ENCODE measurements at regions not wholly inside any gene's neighbourhood (a gene's known extent, or its start where the extent isn't known, plus 50 kb on each side); places are given as distances from the start of the nearest gene placed in this dataset.

- no peak for TF ChIP-seq CTCF (IDR thresholded peaks at IDR 0.05)
- no peaks in the 10 kb centered on the region for H3K36me3 Mint-ChIP-seq
- WGBS (ENCODE audit: insufficient coverage) = no CpG with 5 or more reads among the region's 3 CpGs
These were observed 371.2 kb upstream of the THBS1 start for GRCh38 chr15:39209548-39210211.

GRCh38 chr15:39211108-39211979 is 369.5 kb upstream of the THBS1 start:
- Mint-ChIP-seq H3K27me3 (ENCODE audit: low read depth in 3 of 3) (peaks cover 0 to 4% (median 0%) of the 10 kb centered on the region in 3 donors), H3K4me3 (no peak overlapping the region), H3K9me3 (peaks cover 3 to 19% (median 10%) of the 10 kb centered on the region in 7 donors), H3K36me3 (no peaks in the 10 kb centered on the region), H3K4me1 (no peaks in the 10 kb centered on the region), H3K27ac (no peak overlapping the region)
- no peaks in the 10 kb centered on the region for H3K4me1 ChIP-seq (ENCODE audit: control insufficient read depth in 1 of 2, insufficient read depth in 2 of 2, low read length in 2 of 2)
- intact Hi-C loops (cut with micrococcal nuclease) = no loop called here
- H3K27ac ChIP-seq (ENCODE audit: low read depth in 1 of 2, low read length in 2 of 2) = no peak overlapping the region
- H3K4me3 ChIP-seq (replicated peaks in 1 of 3; ENCODE audit: low read depth in 2 of 3, low read length in 3 of 3) = no peak overlapping the region
- H3K9ac ChIP-seq (ENCODE audit: insufficient read depth, low read length, poor library complexity, severe bottlenecking) = no peak overlapping the region
- H3K9me3 ChIP-seq (replicated peaks in 1 of 2; ENCODE audit: control insufficient read depth in 1 of 2, insufficient read depth in 1 of 2, low read length in 2 of 2) = peaks cover 0 to 8% of the 10 kb centered on the region in 2 donors
- H3K79me2 ChIP-seq (ENCODE audit: insufficient read depth, low read length) = no peaks in the 10 kb centered on the region
- no peak overlapping the region for H2AFZ ChIP-seq (ENCODE audit: insufficient read depth, low read depth, low read length, poor library complexity, severe bottlenecking)
- H3K4me2 ChIP-seq (replicated peaks; ENCODE audit: extremely low read depth, low read length, poor library complexity, severe bottlenecking) = no peak overlapping the region
- no peak for DNase-seq
- 96% methylated on average over 3 of the region's 5 CpGs for WGBS (ENCODE audit: insufficient coverage)
- H3K36me3 ChIP-seq (replicated peaks in 1 of 2; ENCODE audit: control insufficient read depth in 1 of 2, insufficient read depth in 2 of 2, low read length in 2 of 2) = no peaks in the 10 kb centered on the region
- peaks cover 0 to 3% of the 10 kb centered on the region in 2 donors for H3K27me3 ChIP-seq (ENCODE audit: control insufficient read depth in 2 of 2, insufficient read depth in 2 of 2, low read length in 2 of 2)
- H4K20me1 ChIP-seq (ENCODE audit: insufficient read depth, low read length) = no peaks in the 10 kb centered on the region
- no peak for TF ChIP-seq CTCF (IDR thresholded peaks at IDR 0.05)

More at GRCh38 chr15:39209548-39210211, 371.2 kb upstream of the THBS1 start:
- Histone ChIP-seq H3K36me3 (replicated peaks in 1 of 2; ENCODE audit: control insufficient read depth in 1 of 2, insufficient read depth in 2 of 2, low read length in 2 of 2) (no peaks in the 10 kb centered on the region), H4K20me1 (ENCODE audit: insufficient read depth, low read length) (no peaks in the 10 kb centered on the region), H3K4me2 (replicated peaks; ENCODE audit: extremely low read depth, low read length, poor library complexity, severe bottlenecking) (no peak overlapping the region), H3K27ac (ENCODE audit: low read depth in 1 of 2, low read length in 2 of 2) (no peak overlapping the region), H3K9me3 (replicated peaks in 1 of 2; ENCODE audit: control insufficient read depth in 1 of 2, insufficient read depth in 1 of 2, low read length in 2 of 2) (peaks cover 0 to 8% of the 10 kb centered on the region in 2 donors), H3K9ac (ENCODE audit: insufficient read depth, low read length, poor library complexity, severe bottlenecking) (no peak overlapping the region), H3K27me3 (ENCODE audit: control insufficient read depth in 2 of 2, insufficient read depth in 2 of 2, low read length in 2 of 2) (no peaks in the 10 kb centered on the region), H2AFZ (ENCODE audit: insufficient read depth, low read depth, low read length, poor library complexity, severe bottlenecking) (no peak overlapping the region), H3K4me1 (ENCODE audit: control insufficient read depth in 1 of 2, insufficient read depth in 2 of 2, low read length in 2 of 2) (no peaks in the 10 kb centered on the region), H3K79me2 (ENCODE audit: insufficient read depth, low read length) (no peaks in the 10 kb centered on the region), H3K4me3 (replicated peaks in 1 of 3; ENCODE audit: low read depth in 2 of 3, low read length in 3 of 3) (no peak overlapping the region)
- intact Hi-C loops (cut with micrococcal nuclease) = no loop called here
- Mint-ChIP-seq H3K9me3 (peaks cover 3 to 15% (median 10%) of the 10 kb centered on the region in 7 donors), H3K27ac (no peak overlapping the region), H3K27me3 (ENCODE audit: low read depth in 3 of 3) (peaks cover 0 to 5% (median 0%) of the 10 kb centered on the region in 3 donors), H3K4me1 (no peaks in the 10 kb centered on the region), H3K4me3 (no peak overlapping the region)
- DNase-seq = no peak
